HEK293 (cell line): ENCODE measurements at regions not wholly inside any gene's neighbourhood (a gene's known extent, or its start where the extent isn't known, plus 50 kb on each side); places are given as distances from the start of the nearest gene placed in this dataset.
"Not testable (repeated sequence)": the region's sequence is repeated elsewhere in the genome, so short reads cannot be mapped to it uniquely, and the experiment has no call there.

ENCODE experiments used
- CTCF ChIA-PET: fragments of 350-600 bp; formaldehyde crosslinking; extraction: SDS; loops from one replicate; lab custom pipeline; 2021; ENCODE audit warnings: antibody characterized with exemption; lab: Yijun Ruan, JAX
- POLR2A ChIA-PET: fragments of 300-600 bp; formaldehyde crosslinking; extraction: SDS; loops from one replicate; lab custom pipeline; 2020; ENCODE audit warnings: antibody characterized with exemption, inconsistent platforms; lab: Yijun Ruan, JAX
- H3K27ac ChIP-seq: fragments of 200-500 bp; sonication (Bioruptor generic); 2 replicates; pipeline ENCODE4 v1.5.1; 2014; ENCODE audit warnings: low read depth, low read length, control low read depth, inconsistent platforms; ENCODE audit errors: extremely low read depth
- H3K36me3 ChIP-seq, 2 experiments: fragments of 200-500 bp in 1 of 2; sonication (Bioruptor generic) in 1 of 2; 1 replicate in 1 of 2; 2 replicates in 1 of 2; pipeline ENCODE4 v1.5.1; 2014 to 2017; ENCODE audit warnings: inconsistent platforms in 2 of 2, low read length in 2 of 2; ENCODE audit not compliant: control insufficient read depth in 2 of 2, insufficient read depth in 1 of 2
- H3K4me1 ChIP-seq: fragments of 200-500 bp; sonication (Bioruptor generic); 2 replicates; pipeline ENCODE4 v1.5.1; 2014; ENCODE audit warnings: mild to moderate bottlenecking, low read length, inconsistent platforms; ENCODE audit not compliant: control insufficient read depth, insufficient read depth
- H3K4me3 ChIP-seq: 2 replicates; pipeline ENCODE4 v1.5.1; 2011; ENCODE audit warnings: low read depth, mild to moderate bottlenecking, control low read depth, low read length, moderate library complexity
- H3K9me3 ChIP-seq: fragments of 200-500 bp; sonication (Bioruptor generic); 2 replicates; pipeline ENCODE4 v1.5.1; 2014; ENCODE audit warnings: low read depth, low read length, inconsistent platforms; ENCODE audit not compliant: control insufficient read depth, insufficient read depth
- ATF2 ChIP-seq: fragments of 450-650 bp; formaldehyde crosslinking; IDR thresholded peaks from 2 replicates; pipeline ENCODE4 v1.5.1; 2016; ENCODE audit warnings: missing biosample characterization, missing genetic modification characterization, low read depth
- HOXA7 ChIP-seq: sonication (generic); formaldehyde crosslinking; IDR thresholded peaks from 2 replicates; pipeline ENCODE4 v1.8.1; 2022; ENCODE audit warnings: missing genetic modification reagents, borderline replicate concordance
- HOXD13 ChIP-seq: sonication (generic); formaldehyde crosslinking; IDR thresholded peaks from 2 replicates; pipeline ENCODE4 v1.8.0; 2022; ENCODE audit warnings: missing genetic modification reagents, borderline replicate concordance
- KLF8 ChIP-seq: fragments of 450-650 bp; formaldehyde crosslinking; IDR thresholded peaks from 2 replicates; pipeline ENCODE4 v1.5.1; 2016; ENCODE audit warnings: missing biosample characterization, missing genetic modification characterization
- REPIN1 ChIP-seq: fragments of 450-650 bp; formaldehyde crosslinking; IDR thresholded peaks from 2 replicates; pipeline ENCODE4 v1.5.1; 2017; ENCODE audit warnings: missing biosample characterization, missing genetic modification characterization, low read depth
- TCF7L2 ChIP-seq: IDR thresholded peaks from 2 replicates; pipeline ENCODE4 v1.6.1; 2011; ENCODE audit warnings: low read depth, mild to moderate bottlenecking, inconsistent platforms, low read length, moderate library complexity, borderline replicate concordance
- ZBTB17 ChIP-seq: fragments of 450-650 bp; formaldehyde crosslinking; IDR thresholded peaks from 2 replicates; pipeline ENCODE4 v1.5.1; 2016; ENCODE audit warnings: missing biosample characterization, missing genetic modification characterization
- ZBTB26 ChIP-seq: fragments of 450-650 bp; formaldehyde crosslinking; optimal IDR thresholded peaks from 2 replicates; pipeline ENCODE3; 2016; ENCODE audit warnings: missing biosample characterization, mild to moderate bottlenecking, missing genetic modification characterization
- ZBTB44 ChIP-seq: fragments of 450-650 bp; IDR thresholded peaks from 2 replicates; pipeline ENCODE4 v1.5.1; 2018; ENCODE audit warnings: missing biosample characterization, mild to moderate bottlenecking, missing genetic modification characterization
- ZNF10 ChIP-seq: fragments of 450-650 bp; formaldehyde crosslinking; IDR thresholded peaks from 2 replicates; pipeline ENCODE4 v1.5.1; 2017; ENCODE audit warnings: missing biosample characterization, missing genetic modification characterization
- ZNF155 ChIP-seq: fragments of 450-650 bp; formaldehyde crosslinking; IDR thresholded peaks from 2 replicates; pipeline ENCODE4 v1.5.1; 2016; ENCODE audit warnings: missing biosample characterization, missing genetic modification characterization
- ZNF202 ChIP-seq: fragments of 450-650 bp; formaldehyde crosslinking; IDR thresholded peaks from 2 replicates; pipeline ENCODE4 v1.5.1; 2016; ENCODE audit warnings: missing biosample characterization, missing genetic modification characterization, borderline replicate concordance
- ZNF221 ChIP-seq: fragments of 450-650 bp; formaldehyde crosslinking; IDR thresholded peaks from 2 replicates; pipeline ENCODE4 v1.5.1; 2017; ENCODE audit warnings: missing biosample characterization, missing genetic modification characterization, borderline replicate concordance
- ZNF248 ChIP-seq: fragments of 450-650 bp; formaldehyde crosslinking; IDR thresholded peaks from 2 replicates; pipeline ENCODE4 v1.5.1; 2017; ENCODE audit warnings: missing biosample characterization, missing genetic modification characterization
- ZNF311 ChIP-seq: fragments of 450-650 bp; formaldehyde crosslinking; IDR thresholded peaks from 2 replicates; pipeline ENCODE4 v1.5.1; 2017; ENCODE audit warnings: missing biosample characterization, missing genetic modification characterization, borderline replicate concordance
- ZNF37A ChIP-seq: fragments of 450-650 bp; IDR thresholded peaks from 2 replicates; pipeline ENCODE4 v1.5.1; 2018; ENCODE audit warnings: missing biosample characterization, missing genetic modification characterization
- ZNF394 ChIP-seq: fragments of 450-650 bp; formaldehyde crosslinking; IDR thresholded peaks from 2 replicates; pipeline ENCODE4 v1.5.1; 2016; ENCODE audit warnings: missing biosample characterization, missing genetic modification characterization, mild to moderate bottlenecking, moderate library complexity, borderline replicate concordance
- ZNF501 ChIP-seq: fragments of 450-650 bp; formaldehyde crosslinking; IDR thresholded peaks from 2 replicates; pipeline ENCODE4 v1.5.1; 2016; ENCODE audit warnings: missing biosample characterization, missing genetic modification characterization
- ZNF544 ChIP-seq: fragments of 450-650 bp; formaldehyde crosslinking; IDR thresholded peaks from 2 replicates; pipeline ENCODE4 v1.5.0; 2017; ENCODE audit warnings: missing biosample characterization, missing genetic modification characterization
- ZNF548 ChIP-seq: fragments of 450-650 bp; formaldehyde crosslinking; IDR thresholded peaks from 2 replicates; pipeline ENCODE4 v1.5.1; 2016; ENCODE audit warnings: missing biosample characterization, missing genetic modification characterization
- ZNF555 ChIP-seq: fragments of 450-650 bp; formaldehyde crosslinking; conservative IDR thresholded peaks from 2 replicates; pipeline ENCODE4 v1.5.1; 2017; ENCODE audit warnings: missing biosample characterization, mild to moderate bottlenecking, missing genetic modification characterization, inconsistent platforms
- ZNF624 ChIP-seq: fragments of 450-650 bp; formaldehyde crosslinking; IDR thresholded peaks from 2 replicates; pipeline ENCODE4 v1.5.1; 2017; ENCODE audit warnings: missing biosample characterization, missing genetic modification characterization
- ZNF629 ChIP-seq: fragments of 450-650 bp; formaldehyde crosslinking; IDR thresholded peaks from 2 replicates; pipeline ENCODE4 v1.5.1; 2017; ENCODE audit warnings: missing biosample characterization, missing genetic modification characterization
- ZNF76 ChIP-seq: fragments of 450-650 bp; formaldehyde crosslinking; IDR thresholded peaks from 2 replicates; pipeline ENCODE4; 2016; ENCODE audit warnings: low read depth, missing biosample characterization, missing genetic modification characterization, borderline replicate concordance
- ZNF785 ChIP-seq: fragments of 450-650 bp; formaldehyde crosslinking; IDR thresholded peaks from 2 replicates; pipeline ENCODE4 v1.5.1; 2016; ENCODE audit warnings: missing biosample characterization, missing genetic modification characterization
- ZNF830 ChIP-seq: fragments of 450-650 bp; IDR thresholded peaks from 2 replicates; pipeline ENCODE4 v1.5.0; 2018; ENCODE audit warnings: missing biosample characterization, missing genetic modification characterization, low read depth, mild to moderate bottlenecking, moderate library complexity

- ChIA-PET POLR2A (no interaction called here), CTCF (no interaction called here)
- TF ChIP-seq ZNF155 (tag by site-specific recombination) (no peak), KLF8 (tag by site-specific recombination) (no peak), ZNF785 (tag by site-specific recombination) (no peak), ZBTB44 (tag by site-specific recombination) (no peak), ZBTB26 (tag by site-specific recombination) (no peak), HOXA7 (CRISPR knock-in tag) (no peak)
These were observed 413.0 kb upstream of the CDH9 start for GRCh38 chr5:27451377-27451776.

GRCh38 chr5:27450607-27451006, 412.2 kb upstream of the CDH9 start:
- H3K36me3 ChIP-seq, result no peaks in the 10 kb centered on the region
- no peak for TF ChIP-seq ZNF548 (tag by site-specific recombination)
- no peak for TF ChIP-seq ZNF629
- no peak for TF ChIP-seq KLF8 (tag by site-specific recombination)
- TF ChIP-seq TCF7L2, result no peak
- TF ChIP-seq ZNF311, result no peak
- no peak for TF ChIP-seq ZNF501 (tag by site-specific recombination)
- TF ChIP-seq ZNF830 (tag by site-specific recombination), result no peak
- TF ChIP-seq ZNF248 (tag by site-specific recombination), result no peak
- TF ChIP-seq ZNF37A (tag by site-specific recombination), result no peak
- no peak for TF ChIP-seq ZNF221 (tag by site-specific recombination)
- TF ChIP-seq HOXA7 (CRISPR knock-in tag), result no peak
- no peak for TF ChIP-seq ZNF10 (tag by site-specific recombination)
- no peak for TF ChIP-seq ZNF544 (tag by site-specific recombination)
- no peak overlapping the region for H3K27ac ChIP-seq
- H3K4me3 ChIP-seq, result no peak overlapping the region
- ChIA-PET POLR2A (no interaction called here), CTCF (interaction anchor here (0.6 kb wide), 2 partner anchors 130 to 153 kb away, joined by 3 read pairs; no protein-coding TSS in a partner anchor)
- no peaks in the 10 kb centered on the region for H3K9me3 ChIP-seq
- no peaks in the 10 kb centered on the region for H3K4me1 ChIP-seq

More at GRCh38 chr5:27451377-27451776, 413.0 kb upstream of the CDH9 start:
- H3K4me3 ChIP-seq, result no peak overlapping the region
- no peaks in the 10 kb centered on the region for H3K36me3 ChIP-seq
- H3K27ac ChIP-seq, result no peak overlapping the region
- H3K4me1 ChIP-seq, result no peaks in the 10 kb centered on the region
- no peaks in the 10 kb centered on the region for H3K9me3 ChIP-seq

GRCh38 chr5:27439383-27439782, 401.0 kb upstream of the CDH9 start:
- H3K4me1 ChIP-seq, POLR2A ChIA-PET, CTCF ChIA-PET, H3K27ac ChIP-seq, H3K4me3 ChIP-seq, H3K36me3 ChIP-seq, H3K9me3 ChIP-seq: not testable (repeated sequence)

- Histone ChIP-seq H3K4me1 (no peaks in the 10 kb centered on the region), H3K9me3 (no peaks in the 10 kb centered on the region), H3K27ac (no peak overlapping the region), H3K36me3 (no peaks in the 10 kb centered on the region), H3K4me3 (no peak overlapping the region)
- ChIA-PET CTCF (interaction anchor here (0.6 kb wide), 1 partner anchor 339 kb away, joined by 3 read pairs; no protein-coding TSS in a partner anchor), POLR2A (no interaction called here)
- no peak for TF ChIP-seq REPIN1
- no peak for TF ChIP-seq ZNF555 (tag by site-specific recombination)
- no peak for TF ChIP-seq ZNF76
- no peak for TF ChIP-seq ZNF202 (tag by site-specific recombination)
- TF ChIP-seq ZNF624 (tag by site-specific recombination), result no peak
- no peak for TF ChIP-seq ZBTB17
- no peak for TF ChIP-seq HOXD13 (CRISPR knock-in tag)
- no peak for TF ChIP-seq ATF2 (tag by site-specific recombination)
- TF ChIP-seq ZNF394 (tag by site-specific recombination), result no peak
These were observed 399.3 kb upstream of the CDH9 start for GRCh38 chr5:27437594-27438200.
